NCI-H1436 (cell line): ENCODE measurements at regions not wholly inside any gene's neighbourhood (a gene's known extent, or its start where the extent isn't known, plus 50 kb on each side); places are given as distances from the start of the nearest gene placed in this dataset.
"Not testable (repeated sequence)": the region's sequence is repeated elsewhere in the genome, so short reads cannot be mapped to it uniquely, and the experiment has no call there.

Experiments
- DNase-seq: peaks from one replicate; lab custom pipeline; 2025; lab: John Stamatoyannopoulos, UW

DNA sequence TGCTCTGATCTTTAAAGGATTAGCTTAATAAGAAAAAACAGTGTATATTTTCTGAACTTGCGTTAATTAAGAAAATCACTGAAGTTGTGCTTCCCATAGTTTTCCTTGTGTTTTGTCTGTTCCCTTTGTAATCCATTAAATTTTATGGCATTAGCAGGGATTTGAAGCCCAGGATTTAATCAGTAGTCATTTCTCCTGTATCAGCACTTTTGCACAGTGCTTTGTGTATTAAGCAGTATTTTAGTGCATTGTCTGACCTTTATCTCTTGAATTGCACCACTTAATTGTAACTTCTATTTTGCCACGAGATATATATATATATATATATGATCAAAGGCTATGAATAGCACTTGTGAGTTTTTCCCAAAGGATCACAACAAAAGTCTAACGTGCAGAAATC, 133.7 kb downstream of the S1PR1 start:
- no peak for DNase-seq

DNA sequence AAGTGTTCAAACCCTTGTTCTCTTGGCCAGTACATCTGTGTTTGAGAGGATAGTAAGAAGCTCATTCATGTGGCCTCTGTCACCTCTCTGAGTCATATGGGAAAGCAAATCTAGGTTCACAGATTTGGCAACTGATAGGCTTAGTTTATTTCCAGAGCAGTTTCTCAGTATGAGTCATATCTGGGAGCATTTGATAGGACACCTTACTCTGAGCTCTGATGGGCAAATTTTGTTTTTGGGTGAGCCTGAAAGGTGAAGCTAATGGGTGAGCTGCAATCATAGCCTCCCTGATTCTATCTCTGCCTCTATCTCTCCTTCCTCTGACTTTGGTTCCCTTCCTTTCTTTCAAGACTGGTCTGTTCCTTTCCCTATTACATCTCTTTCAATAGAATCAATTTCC, 134.4 kb downstream of the S1PR1 start:
- no peak for DNase-seq

DNA sequence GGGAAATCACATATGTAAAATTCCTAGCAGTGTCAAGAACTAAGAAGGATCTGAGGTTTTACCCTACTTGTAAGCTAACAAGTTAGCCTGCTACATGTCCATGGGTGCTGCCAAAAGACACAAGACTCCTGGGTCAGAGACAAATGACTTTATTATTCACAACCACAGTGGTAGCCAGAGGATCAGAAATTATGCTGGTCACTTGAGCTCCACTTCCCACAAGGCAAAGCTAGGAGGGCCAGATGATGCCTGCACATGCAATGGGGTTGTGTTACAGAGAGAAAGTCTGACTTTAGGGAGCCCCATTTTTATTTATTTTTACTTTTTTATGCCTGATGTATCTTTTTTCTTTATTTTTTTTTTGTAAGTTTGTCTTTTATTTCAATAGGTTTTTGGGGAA, 136.8 kb downstream of the S1PR1 start:
- DNase-seq: no peak

- DNase-seq: not testable (repeated sequence)
Measured at GRCh38 chr1:101375448-101375847, 138.6 kb downstream of the S1PR1 start.

GRCh38 chr1:101376121-101377083, 139.6 kb downstream of the S1PR1 start:
- DNase-seq: no peak

DNA sequence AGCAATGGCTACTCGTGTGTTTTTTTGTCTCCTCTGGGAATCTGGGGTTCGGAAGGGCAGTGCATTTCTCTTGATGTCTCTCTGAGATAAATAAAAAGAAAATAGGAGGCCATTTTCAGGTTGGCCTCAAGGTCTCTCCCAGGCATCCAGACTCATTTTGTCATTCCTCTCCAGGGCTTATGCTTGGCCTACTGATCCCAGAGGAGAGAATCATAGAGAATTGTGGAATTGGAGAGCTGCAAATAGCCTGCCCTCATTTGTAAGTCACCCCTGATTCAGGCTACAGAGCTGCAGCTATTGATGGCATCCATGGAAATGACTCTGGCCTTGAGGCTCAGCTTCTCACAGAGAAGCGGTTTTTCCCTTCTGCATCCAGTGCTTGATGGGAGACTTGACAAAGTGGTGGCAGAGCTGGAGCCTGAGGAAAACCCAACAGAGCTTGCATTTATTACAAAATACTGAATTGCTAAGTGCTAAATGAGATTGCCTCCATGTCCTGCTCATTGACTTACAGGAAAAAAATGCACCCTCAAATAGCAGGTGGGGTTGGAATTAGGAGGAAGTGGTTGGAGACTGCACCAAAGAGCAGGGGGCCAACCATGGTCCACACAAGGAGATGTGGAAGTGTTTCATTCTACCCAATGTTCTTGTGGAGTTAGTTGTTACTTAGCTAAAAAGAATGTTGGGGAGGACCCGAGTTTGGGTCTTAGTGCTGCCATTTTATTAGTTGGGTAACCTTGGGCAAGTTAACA, 140.4 kb downstream of the S1PR1 start:
- no peak for DNase-seq

- no peak for DNase-seq
Measured at GRCh38 chr1:101379037-101379436, 142.2 kb downstream of the S1PR1 start.

DNA sequence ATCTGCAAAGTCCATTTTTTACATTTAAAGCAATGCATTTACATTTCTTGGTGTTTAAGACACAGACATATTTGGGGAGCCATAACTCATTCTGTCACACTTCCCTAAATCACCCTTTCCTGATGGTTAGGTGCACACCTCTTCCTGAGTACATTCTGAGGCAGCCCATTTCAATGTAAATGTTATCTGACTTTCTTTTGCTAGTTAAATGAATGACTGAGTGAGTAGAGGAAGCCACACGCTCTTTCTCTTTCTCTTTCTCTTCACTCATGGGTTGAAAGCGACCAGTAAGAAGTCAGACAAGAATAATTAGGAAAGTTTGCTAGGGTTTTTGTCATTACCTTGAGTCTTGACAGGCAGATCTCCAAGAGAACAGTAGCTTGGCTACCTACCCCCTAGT, 143.1 kb downstream of the S1PR1 start:
- DNase-seq: no peak

- DNase-seq: no peak
Measured at GRCh38 chr1:101382135-101382534, 145.3 kb downstream of the S1PR1 start.

- DNase-seq: no peak
Measured at GRCh38 chr1:101388904-101389546, 152.2 kb downstream of the S1PR1 start.

DNA sequence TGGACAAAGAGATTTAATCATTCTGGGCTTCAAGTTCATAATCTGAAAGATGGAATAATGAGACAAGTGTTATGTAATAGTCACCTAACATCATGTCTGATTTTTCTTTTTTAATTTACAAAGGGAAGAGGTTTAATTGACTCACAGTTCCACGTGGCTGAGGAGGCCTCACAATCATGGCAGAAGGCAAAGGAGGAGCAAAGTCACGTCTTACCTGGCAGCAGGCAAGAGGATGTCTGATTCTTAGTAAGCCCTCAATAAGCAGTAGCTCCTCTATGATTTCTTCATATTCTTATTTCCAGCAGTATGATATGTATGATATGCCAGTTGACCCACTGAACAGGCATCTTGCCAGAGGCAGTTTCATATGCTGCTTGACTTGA, 152.7 kb downstream of the S1PR1 start:
- DNase-seq: no peak

DNA sequence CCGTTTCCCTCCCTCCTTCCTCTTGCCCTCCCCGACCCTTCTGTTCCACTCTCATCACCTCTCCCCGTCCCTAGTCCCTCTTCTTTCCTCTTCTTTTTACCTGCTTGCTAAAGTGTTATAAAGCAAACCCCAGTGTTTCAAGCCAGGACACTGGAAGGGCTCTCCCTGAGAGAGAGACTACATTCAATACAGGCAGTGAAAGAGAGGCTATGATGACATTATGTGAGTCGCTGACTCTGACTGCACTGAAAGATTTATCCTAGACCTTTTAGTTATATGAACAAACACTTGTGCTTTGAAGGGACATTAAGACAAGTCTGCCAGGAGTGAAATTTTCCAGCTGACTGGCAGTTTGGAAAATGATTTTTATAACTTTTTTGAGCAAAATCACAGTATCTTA, 155.7 kb downstream of the S1PR1 start:
- DNase-seq: no peak

DNA sequence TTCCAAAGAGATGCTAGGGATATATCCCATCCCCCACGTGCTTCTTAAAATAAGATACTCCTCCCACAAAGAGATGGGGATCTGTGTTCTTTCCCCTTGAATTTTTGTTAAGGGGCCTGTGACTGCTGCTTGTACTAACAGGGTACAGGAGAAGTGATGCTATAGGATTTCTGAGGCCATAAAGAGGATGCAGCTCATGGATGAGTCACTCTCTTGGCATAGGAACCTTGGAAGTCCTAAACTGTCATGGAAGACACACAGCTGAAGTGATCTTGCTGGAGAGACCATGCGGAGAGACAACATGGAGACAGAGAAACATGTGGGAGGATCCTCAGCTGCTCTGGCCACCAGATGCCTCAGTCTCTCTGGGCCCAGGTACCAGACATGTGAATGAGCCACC, 157.2 kb downstream of the S1PR1 start:
- DNase-seq: no peak

- no peak for DNase-seq
Measured at GRCh38 chr1:101399222-101399621, 162.4 kb downstream of the S1PR1 start.

DNA sequence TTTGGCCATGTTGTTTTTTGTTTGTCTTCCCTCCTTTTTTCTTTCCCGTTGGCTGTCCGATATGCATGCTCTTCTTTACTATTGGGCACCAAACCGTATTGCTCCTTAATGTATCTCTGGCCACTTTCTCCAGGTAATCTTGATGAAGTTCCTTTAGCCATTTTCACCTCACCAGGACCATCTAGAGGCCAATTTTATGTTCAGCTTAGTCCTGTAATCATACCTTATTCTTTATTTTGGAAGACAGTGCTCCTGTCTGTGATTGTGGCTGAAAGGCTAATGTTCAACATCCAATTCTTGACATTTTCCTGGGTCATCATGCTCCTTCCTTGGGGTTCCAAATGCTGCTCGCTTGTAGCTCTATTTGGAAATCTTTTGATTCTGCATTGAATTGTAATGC, 169.5 kb downstream of the S1PR1 start:
- no peak for DNase-seq

DNA sequence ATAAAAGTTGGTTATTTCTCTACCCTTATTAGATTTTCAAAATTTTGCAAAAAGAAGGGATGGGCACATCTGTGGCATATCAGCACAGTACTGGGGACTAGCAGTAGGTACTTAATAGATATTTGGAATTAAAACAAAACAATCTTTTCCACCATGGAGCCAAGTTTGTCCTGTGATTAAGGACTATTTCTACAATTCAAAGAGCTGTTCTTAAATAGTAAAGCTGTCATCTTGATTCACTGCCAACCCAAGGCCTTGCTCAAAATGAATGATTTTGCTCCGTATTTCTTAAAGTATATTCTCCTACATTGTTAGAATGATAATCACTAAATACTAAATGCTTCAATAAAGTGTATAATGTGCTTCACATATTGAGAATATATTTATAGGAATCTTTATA, 169.9 kb downstream of the S1PR1 start:
- no peak for DNase-seq

- DNase-seq: no peak
Measured at GRCh38 chr1:101407505-101408211, 170.8 kb downstream of the S1PR1 start.

- no peak for DNase-seq
Measured at GRCh38 chr1:101408212-101409042, 171.6 kb downstream of the S1PR1 start.

- no peak for DNase-seq
Measured at GRCh38 chr1:101409102-101409501, 172.3 kb downstream of the S1PR1 start.

- DNase-seq: no peak
Measured at GRCh38 chr1:101410048-101410878, 173.4 kb downstream of the S1PR1 start.
